ENCODE measurements at regions not wholly inside any gene's neighbourhood (a gene's known extent, or its start where the extent isn't known, plus 50 kb on each side); places are given as distances from the start of the nearest gene placed in this dataset.

DNA sequence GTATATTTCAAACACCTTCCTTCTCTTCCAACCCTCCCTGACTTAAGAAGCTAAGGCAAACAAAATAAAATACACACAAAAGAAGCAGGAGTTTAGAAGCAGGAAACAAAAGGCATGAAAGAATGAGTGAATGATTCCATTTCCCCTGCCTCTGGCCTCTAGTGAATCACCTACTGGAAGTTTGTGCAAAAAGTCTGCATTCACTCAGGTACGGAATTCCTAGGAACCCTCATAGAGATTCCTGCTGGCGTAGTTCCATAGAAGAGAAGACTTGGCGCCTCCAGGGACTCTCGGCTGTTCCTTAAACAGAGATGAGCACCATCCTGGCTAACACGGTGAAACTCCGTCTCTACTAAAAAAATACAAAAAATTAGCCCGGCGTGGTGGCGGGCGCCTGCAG is 125.9 kb upstream of the TBL1X start:
- TF ChIP-seq POLR2A (IDR thresholded peaks at IDR 0.05) (no peak), POLR2AphosphoS5 (IDR thresholded peaks at IDR 0.05) (no peak)
- TF ChIP-seq, protein P1, sequence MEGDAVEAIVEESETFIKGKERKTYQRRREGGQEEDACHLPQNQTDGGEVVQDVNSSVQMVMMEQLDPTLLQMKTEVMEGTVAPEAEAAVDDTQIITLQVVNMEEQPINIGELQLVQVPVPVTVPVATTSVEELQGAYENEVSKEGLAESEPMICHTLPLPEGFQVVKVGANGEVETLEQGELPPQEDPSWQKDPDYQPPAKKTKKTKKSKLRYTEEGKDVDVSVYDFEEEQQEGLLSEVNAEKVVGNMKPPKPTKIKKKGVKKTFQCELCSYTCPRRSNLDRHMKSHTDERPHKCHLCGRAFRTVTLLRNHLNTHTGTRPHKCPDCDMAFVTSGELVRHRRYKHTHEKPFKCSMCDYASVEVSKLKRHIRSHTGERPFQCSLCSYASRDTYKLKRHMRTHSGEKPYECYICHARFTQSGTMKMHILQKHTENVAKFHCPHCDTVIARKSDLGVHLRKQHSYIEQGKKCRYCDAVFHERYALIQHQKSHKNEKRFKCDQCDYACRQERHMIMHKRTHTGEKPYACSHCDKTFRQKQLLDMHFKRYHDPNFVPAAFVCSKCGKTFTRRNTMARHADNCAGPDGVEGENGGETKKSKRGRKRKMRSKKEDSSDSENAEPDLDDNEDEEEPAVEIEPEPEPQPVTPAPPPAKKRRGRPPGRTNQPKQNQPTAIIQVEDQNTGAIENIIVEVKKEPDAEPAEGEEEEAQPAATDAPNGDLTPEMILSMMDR (IDR thresholded peaks at IDR 0.05 in 8 of 11, conservative IDR thresholded peaks at IDR 0.05 in 3 of 11), result no peak
